GM10266 (cell line): ENCODE measurements at regions not wholly inside any gene's neighbourhood (a gene's known extent, or its start where the extent isn't known, plus 50 kb on each side); places are given as distances from the start of the nearest gene placed in this dataset.
A peak's percentile ranks its signal among the peaks of the same experiment; 100 is the strongest.

Source experiments
- DNase-seq: peaks from one replicate; pipeline ENCODE4 v3.0.0; 2012; ENCODE audit errors: extremely low spot score
- TF ChIP-seq, protein P1 (sequence below): IDR thresholded peaks from 2 replicates; pipeline ENCODE4 v1.5.1; 2012; ENCODE audit warnings: mild to moderate bottlenecking, low read depth; ENCODE audit not compliant: control insufficient read depth, insufficient read depth; ENCODE audit errors: missing control alignments

GRCh38 chr12:111274777-111275176, 94.1 kb downstream of the PHETA1 start:
- no peak for DNase-seq
- TF ChIP-seq, protein P1, sequence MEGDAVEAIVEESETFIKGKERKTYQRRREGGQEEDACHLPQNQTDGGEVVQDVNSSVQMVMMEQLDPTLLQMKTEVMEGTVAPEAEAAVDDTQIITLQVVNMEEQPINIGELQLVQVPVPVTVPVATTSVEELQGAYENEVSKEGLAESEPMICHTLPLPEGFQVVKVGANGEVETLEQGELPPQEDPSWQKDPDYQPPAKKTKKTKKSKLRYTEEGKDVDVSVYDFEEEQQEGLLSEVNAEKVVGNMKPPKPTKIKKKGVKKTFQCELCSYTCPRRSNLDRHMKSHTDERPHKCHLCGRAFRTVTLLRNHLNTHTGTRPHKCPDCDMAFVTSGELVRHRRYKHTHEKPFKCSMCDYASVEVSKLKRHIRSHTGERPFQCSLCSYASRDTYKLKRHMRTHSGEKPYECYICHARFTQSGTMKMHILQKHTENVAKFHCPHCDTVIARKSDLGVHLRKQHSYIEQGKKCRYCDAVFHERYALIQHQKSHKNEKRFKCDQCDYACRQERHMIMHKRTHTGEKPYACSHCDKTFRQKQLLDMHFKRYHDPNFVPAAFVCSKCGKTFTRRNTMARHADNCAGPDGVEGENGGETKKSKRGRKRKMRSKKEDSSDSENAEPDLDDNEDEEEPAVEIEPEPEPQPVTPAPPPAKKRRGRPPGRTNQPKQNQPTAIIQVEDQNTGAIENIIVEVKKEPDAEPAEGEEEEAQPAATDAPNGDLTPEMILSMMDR, result no peak

DNA sequence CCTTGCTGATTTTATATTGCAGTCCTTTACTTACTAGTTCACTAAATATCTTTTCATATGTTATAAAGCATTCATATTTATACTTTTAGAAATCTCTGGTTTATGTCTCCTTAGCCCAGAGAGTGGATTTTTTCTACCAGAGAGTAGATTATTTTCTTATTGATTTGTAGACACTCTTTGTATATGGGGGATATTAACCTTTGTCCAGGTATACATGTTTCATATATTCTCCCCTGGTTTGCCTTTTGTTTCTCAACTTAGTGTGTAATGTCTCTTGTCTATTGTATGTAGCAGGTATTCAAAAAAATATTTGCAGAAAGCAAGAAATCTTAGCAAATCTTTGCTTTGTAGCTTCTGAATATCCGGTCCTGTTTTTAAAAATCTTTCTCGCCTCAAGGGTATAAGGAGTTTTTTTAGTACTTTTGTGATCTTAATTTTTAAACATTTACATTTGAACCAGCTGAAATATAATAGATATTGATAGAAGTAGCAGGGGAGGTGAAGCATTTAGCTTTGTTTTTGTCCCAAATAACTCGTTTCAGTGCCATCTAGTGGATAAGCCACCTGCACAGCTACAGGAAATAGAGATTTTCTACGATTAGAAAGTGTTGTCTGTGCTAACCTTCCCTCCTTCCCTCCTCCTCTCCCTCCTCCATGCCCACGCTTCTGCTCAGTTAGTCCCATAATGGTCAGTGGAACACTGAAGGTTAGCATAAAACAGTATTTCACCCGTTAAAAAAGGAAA, 97.0 kb downstream of the PHETA1 start:
- TF ChIP-seq, protein P1, result peak; percentile 18
- DNase-seq, result no peak

DNA sequence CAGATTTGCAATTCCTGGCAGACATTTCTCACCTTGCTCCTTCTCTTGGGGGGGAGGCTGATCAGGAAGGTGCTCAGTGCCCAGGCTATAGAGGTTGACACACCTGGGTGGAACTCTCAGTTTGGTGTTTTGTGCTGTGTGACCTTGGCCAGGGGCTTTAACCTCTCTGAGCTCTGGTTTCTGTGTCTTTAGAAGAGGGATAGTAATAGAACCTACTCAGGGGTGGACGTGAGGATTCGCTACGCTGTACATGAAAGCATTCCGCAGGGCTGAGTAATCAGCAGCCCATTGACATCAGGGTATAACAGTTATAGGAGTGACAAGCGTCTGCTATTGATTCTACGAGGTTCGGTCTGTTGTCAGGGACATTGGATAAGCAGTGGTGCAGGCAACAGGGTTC, 98.1 kb downstream of the PHETA1 start:
- no peak for DNase-seq
- TF ChIP-seq, protein P1, result no peak

GRCh38 chr12:111270239-111270638, 98.7 kb downstream of the PHETA1 start:
- DNase-seq, result no peak

DNA sequence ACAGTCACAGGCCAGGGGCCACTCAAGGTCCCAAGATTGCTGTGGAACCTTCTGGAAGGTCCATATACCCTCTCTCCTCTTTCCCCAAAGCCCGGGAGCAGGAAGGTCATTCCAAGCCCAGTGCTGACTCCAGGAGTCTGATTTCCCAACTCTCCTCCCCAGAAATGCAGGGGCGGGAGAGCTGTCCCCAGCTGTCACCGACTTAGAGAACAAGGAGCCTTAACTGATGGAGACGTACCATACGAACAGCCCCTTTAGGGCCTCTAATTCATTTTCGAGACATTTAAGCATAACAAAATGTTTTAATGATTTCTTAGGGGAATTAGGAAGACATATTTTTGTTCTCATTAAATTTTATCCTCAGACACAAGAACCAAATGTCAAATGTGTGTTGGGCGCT, 99.2 kb downstream of the PHETA1 start:
- no peak for DNase-seq
- TF ChIP-seq, protein P1, result no peak

More at GRCh38 chr12:111270239-111270638, 98.7 kb downstream of the PHETA1 start:
- TF ChIP-seq, protein P1, result no peak

GRCh38 chr12:111268738-111269572, 99.9 kb downstream of the PHETA1 start:
- TF ChIP-seq, protein P1, result peak; percentile 56
- DNase-seq, result peak; percentile 42

- TF ChIP-seq, protein P1, result no peak
- DNase-seq, result no peak
These were observed 101.8 kb downstream of the PHETA1 start for GRCh38 chr12:111267144-111267543.
